ENCODE measurements at regions not wholly inside any gene's neighbourhood (a gene's known extent, or its start where the extent isn't known, plus 50 kb on each side); places are given as distances from the start of the nearest gene placed in this dataset.

- no peak for TF ChIP-seq CTCF (IDR thresholded peaks at IDR 0.05; ENCODE audit: extremely low read depth, missing control alignments)
- DNase-seq (ENCODE audit: low spot score), result no peak
Measured at GRCh38 chr11:121950160-121950559, 165.9 kb downstream of the BLID start.

- no peak for TF ChIP-seq CTCF (IDR thresholded peaks at IDR 0.05; ENCODE audit: extremely low read depth, missing control alignments)
- DNase-seq (ENCODE audit: low spot score), result no peak
Measured at GRCh38 chr11:121946514-121946913, 169.5 kb downstream of the BLID start.

- DNase-seq (ENCODE audit: low spot score), result no peak
- no peak for TF ChIP-seq CTCF (IDR thresholded peaks at IDR 0.05; ENCODE audit: extremely low read depth, missing control alignments)
Measured at GRCh38 chr11:121944556-121945230, 171.3 kb downstream of the BLID start.

- DNase-seq (ENCODE audit: low spot score), result no peak
- TF ChIP-seq CTCF (IDR thresholded peaks at IDR 0.05; ENCODE audit: extremely low read depth, missing control alignments), result no peak
Measured at GRCh38 chr11:121938076-121938475, 177.9 kb downstream of the BLID start.

GRCh38 chr11:121936781-121937447 lies 179.1 kb downstream of the BLID start:
- no peak for DNase-seq (ENCODE audit: low spot score)
- TF ChIP-seq CTCF (IDR thresholded peaks at IDR 0.05; ENCODE audit: extremely low read depth, missing control alignments), result no peak

GRCh38 chr11:121936370-121936769 lies 179.6 kb downstream of the BLID start:
- no peak for DNase-seq (ENCODE audit: low spot score)
- no peak for TF ChIP-seq CTCF (IDR thresholded peaks at IDR 0.05; ENCODE audit: extremely low read depth, missing control alignments)

- TF ChIP-seq CTCF (IDR thresholded peaks at IDR 0.05; ENCODE audit: extremely low read depth, missing control alignments), result no peak
- no peak for DNase-seq (ENCODE audit: low spot score)
Measured at GRCh38 chr11:121933694-121934093, 182.3 kb downstream of the BLID start.

Measured in GM20000 (cell line).